Fibroblast of pulmonary artery (primary cell): ENCODE measurements at regions not wholly inside any gene's neighbourhood (a gene's known extent, or its start where the extent isn't known, plus 50 kb on each side); places are given as distances from the start of the nearest gene placed in this dataset.
"Not testable (repeated sequence)": the region's sequence is repeated elsewhere in the genome, so short reads cannot be mapped to it uniquely, and the experiment has no call there.

Experiments used
- DNase-seq: peaks from one replicate; pipeline ENCODE4 v3.0.0-alpha.2; 2010; ENCODE audit warnings: low read depth
- H3K4me3 ChIP-seq: replicated peaks from 2 replicates; pipeline ENCODE4 v1.5.1; 2011; ENCODE audit warnings: low read depth, mild to moderate bottlenecking, control low read depth, low read length, moderate library complexity
- TF ChIP-seq, protein P1 (sequence below): IDR thresholded peaks from 2 replicates; pipeline ENCODE4 v1.5.1; 2011; ENCODE audit warnings: mild to moderate bottlenecking, control low read depth, low read length, inconsistent platforms; ENCODE audit errors: missing control alignments

DNA sequence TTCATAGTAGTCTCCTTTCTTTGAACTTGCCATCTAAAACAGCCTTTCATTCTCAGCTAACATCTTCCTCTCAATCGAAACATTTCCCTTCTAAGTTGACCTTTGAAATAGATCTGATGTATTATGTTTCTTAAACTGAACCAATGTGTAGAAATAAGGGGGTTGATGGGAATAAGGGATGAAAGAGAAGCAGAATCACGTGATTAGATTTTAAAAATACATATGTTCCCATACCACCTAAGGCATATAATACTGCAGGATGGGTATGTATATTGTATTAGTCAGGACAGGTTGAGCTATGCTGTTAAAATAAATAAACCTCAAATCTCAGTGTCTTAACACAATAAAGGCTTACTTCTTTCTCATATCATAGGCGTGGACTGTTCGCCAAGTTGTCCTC lies 207.5 kb upstream of the SRD5A2 start:
- DNase-seq: no peak
- TF ChIP-seq, protein P1, sequence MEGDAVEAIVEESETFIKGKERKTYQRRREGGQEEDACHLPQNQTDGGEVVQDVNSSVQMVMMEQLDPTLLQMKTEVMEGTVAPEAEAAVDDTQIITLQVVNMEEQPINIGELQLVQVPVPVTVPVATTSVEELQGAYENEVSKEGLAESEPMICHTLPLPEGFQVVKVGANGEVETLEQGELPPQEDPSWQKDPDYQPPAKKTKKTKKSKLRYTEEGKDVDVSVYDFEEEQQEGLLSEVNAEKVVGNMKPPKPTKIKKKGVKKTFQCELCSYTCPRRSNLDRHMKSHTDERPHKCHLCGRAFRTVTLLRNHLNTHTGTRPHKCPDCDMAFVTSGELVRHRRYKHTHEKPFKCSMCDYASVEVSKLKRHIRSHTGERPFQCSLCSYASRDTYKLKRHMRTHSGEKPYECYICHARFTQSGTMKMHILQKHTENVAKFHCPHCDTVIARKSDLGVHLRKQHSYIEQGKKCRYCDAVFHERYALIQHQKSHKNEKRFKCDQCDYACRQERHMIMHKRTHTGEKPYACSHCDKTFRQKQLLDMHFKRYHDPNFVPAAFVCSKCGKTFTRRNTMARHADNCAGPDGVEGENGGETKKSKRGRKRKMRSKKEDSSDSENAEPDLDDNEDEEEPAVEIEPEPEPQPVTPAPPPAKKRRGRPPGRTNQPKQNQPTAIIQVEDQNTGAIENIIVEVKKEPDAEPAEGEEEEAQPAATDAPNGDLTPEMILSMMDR: no peak

DNA sequence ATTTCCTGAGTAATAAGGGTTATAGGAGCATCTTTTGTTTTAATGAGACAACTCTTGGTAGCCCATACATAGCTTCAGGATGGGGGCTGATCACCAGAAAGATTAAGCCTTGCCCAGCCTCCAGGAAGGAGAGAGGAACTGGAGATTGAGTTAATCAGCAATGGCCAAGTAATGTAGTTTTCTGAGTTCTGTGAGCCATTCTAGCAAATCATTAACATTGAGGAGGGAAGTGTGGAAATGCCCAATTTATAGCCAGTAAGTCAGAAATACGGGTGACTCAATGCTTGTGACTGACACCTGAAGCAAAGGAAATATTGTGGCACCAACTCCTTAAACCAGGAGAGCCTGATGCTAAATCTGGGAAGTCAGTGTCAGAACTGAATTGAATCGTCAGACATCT lies 205.1 kb upstream of the SRD5A2 start:
- no peak for DNase-seq
- TF ChIP-seq, protein P1: no peak
- no peak overlapping the region for H3K4me3 ChIP-seq

More for the DNA sequence above, 207.5 kb upstream of the SRD5A2 start:
- no peak overlapping the region for H3K4me3 ChIP-seq

DNA sequence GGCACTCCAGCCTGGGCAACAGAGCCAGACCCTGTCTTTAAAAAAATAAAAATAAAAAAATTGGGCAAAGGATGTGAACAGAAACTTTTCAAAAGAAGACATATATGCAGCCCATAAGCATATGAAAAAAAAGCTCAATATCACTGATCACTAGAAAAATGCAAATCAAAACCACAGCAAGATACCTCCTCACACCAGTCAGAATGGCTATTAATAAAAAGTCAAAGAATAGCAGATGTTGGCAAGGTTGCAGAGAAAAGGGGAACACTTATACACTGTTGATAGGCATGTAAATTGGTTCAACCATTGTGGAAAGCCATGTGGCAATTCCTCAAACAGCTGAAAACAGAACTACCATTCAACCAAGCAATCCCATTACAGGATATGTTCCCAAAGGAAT lies 204.1 kb upstream of the SRD5A2 start:
- TF ChIP-seq, protein P1: no peak
- no peak overlapping the region for H3K4me3 ChIP-seq
- DNase-seq: no peak

DNA sequence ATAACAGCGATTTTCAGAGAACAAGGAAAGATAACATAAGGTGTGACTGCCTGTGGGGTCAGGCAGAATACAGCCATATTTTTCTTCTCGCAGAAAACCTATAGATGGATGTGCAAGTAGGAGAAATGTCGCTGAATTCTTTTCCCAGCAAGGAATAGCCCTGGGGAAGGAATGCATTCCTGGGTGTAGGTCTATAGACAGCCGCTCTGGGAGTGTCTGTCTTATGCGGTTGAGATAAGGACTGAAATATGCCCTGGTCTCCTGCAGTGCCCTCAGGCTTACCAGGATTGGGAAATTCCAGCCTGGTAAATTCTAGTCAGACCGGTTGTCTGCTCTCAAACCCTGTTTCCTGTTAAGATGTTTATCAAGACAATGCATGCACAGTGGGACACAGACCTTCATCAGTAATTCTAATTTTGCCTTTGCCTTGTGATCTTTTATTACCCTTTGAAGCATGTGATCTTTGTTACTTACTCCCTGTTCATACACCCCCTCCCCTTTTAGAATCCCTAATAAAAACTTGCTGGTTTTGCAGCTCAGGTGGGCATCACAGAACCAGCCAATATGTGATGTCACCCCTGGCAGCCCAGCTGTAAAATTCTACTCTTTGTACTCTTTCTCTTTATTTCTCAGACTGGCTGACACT lies 202.8 kb upstream of the SRD5A2 start:
- not testable (repeated sequence) for DNase-seq, H3K4me3 ChIP-seq

DNA sequence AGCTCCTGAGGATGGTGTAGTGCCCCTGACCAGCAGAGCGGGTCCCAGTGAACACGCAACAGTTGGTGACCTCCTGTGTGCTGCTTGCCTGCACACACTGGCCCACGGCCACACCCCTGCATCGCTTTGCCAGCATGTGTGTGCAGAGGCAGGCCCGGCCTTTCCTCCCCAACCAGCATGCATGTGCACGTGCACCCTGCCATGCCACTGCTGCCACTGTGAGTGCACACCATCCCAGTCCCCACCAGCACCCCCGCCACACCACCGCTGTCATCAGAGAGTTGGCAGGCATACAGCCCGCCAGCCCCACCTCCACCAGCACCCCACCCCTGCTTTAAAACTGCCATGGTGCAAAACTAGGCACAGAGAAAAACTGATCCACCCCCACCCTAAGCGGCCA lies 197.4 kb upstream of the SRD5A2 start:
- H3K4me3 ChIP-seq: no peak overlapping the region
- TF ChIP-seq, protein P1: no peak
- DNase-seq: no peak

DNA sequence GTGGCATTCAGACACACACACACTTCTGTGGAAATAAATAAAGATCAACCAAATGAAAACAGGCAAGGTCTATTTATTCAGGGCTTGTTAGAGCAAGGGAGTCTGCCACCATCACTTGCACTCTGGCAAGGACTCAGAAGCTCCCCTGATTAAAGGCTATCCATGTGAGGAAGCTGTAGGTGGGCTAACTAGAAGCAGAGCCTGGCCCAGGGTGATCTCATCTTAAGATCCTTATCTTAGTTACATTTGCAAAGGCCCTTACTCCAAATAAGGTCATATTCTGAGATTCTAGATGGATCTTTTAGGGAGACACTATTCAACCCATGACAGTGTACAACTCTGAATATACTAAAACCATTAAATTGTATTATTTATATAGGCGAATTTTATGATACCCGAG lies 190.0 kb upstream of the SRD5A2 start:
- no peak overlapping the region for H3K4me3 ChIP-seq
- DNase-seq: no peak
- TF ChIP-seq, protein P1: no peak

DNA sequence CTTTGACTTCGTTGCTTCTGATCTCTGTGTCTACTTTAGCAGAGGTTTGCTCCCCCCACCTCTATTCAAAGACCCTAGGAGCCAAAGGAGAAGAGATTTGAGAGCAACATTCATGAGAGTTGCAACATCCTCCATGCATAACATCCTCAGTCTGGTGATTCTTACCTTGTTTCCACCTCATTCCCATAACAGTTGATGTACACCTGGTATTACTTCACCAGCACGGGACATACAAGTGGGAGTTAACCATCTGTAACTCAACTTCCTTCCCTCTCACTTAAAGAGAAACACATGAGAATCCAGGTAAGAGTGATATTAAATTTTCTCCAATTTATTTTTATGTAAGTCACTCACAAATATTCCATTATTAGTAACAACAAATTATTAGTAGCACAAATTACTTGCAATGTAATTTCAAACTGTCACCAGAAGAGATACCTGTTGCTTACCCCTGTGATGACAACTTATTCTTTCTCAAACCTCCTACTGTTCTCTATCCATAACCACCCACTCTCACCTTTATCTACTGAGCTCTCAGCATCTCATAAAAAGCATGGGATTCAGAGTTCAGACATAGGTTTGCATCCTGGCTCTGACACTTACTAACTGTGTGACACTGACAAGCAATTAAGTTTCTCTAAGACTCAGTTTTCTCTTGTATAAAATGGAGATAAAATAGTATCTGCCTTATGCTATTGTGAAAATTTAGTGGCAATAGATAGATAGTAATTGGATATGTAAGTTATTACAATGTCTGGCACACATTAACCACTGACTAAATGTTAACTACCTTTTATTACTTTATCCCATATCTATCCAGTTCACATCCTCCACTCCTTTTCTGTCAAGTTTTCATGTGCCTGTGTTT lies 184.6 kb upstream of the SRD5A2 start:
- TF ChIP-seq, protein P1: no peak
- no peak overlapping the region for H3K4me3 ChIP-seq
- DNase-seq: no peak
